ENCODE measurements at regions not wholly inside any gene's neighbourhood (a gene's known extent, or its start where the extent isn't known, plus 50 kb on each side); places are given as distances from the start of the nearest gene placed in this dataset.

DNA sequence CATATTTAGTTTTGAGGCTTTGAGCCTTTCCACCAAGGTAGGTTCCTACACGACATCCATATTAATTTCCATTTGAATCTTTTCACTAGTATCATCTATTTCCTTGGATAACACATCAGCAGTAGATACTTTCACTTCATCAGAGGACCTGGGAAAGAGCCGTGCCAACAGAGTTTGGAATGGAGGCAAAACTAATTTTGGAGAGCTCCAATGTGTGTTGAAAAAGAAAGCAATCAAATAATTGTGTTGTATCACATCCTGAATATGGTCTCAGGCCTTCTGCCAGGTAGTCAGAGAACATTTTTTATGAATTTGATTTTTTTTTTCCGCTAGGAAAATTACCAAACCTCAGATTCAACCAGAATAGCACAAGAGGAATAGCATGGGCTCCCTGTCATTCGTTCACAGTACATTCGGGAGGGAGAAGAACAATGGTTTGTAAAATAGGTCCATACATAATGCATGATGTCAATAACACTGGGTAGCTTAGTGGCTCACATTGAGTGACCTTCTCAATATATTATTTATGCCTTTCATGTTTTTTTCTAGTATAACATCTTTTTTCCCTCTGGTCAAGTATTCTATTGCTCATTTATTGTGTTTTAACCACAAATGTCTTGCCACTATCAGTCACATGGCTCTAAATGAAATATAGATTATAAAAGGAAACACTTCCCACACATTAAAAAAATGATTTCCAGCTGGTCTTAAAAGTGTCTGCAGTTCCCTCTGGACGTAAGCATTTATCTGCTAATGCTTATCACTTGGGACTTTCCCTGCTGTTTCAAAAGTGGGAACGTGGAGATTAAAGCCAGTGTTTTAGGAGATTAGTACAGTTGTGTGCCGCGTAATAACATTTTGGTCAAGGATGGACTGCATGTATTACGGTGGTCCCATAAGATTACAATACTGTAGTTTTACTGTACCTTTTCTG is 68.6 kb upstream of the RAPH1 start:
- H3K9me3 ChIP-seq (ENCODE audit: control insufficient read depth in 3 of 3, low read length in 3 of 3) = no peaks in the 10 kb centered on the region
- H3K27ac ChIP-seq (ENCODE audit: low read depth, low read length) = no peak overlapping the region
- H3K4me3 ChIP-seq (ENCODE audit: low read length in 3 of 3) = no peak overlapping the region
- H3K27me3 ChIP-seq (ENCODE audit: control insufficient read depth in 3 of 3, insufficient read depth in 3 of 3, low read length in 3 of 3) = no peaks in the 10 kb centered on the region
- no peaks in the 10 kb centered on the region for H3K36me3 ChIP-seq (ENCODE audit: control insufficient read depth in 3 of 3, insufficient read depth in 3 of 3, low read length in 3 of 3)
- peaks cover 0 to 5% (median 0%) of the 10 kb centered on the region in 3 donors for H3K4me1 ChIP-seq (ENCODE audit: control insufficient read depth in 3 of 3, insufficient read depth in 3 of 3, low read length in 3 of 3)
- H3K9ac ChIP-seq (ENCODE audit: low read depth in 1 of 3, low read length in 3 of 3) = no peak overlapping the region

DNA sequence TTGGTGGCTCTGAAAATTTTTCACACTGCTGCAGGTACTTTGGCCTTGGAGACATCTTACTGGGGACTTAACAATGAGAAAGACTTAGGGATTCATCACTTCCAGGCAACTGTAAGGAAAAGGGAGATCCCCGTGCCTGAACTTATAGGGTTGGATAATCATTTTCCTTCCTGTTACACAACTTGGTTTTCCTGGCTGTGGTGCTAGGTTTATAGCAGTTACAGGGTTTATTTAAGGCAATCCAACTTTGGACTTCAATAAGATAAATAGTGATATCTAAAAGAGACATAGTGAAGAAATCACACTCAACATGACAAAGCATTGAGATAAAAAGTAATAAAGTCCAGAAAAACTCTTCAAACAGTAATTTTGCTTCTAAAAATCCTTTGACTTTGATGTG is 70.2 kb upstream of the RAPH1 start:
- no peaks in the 10 kb centered on the region for H3K27me3 ChIP-seq (ENCODE audit: control insufficient read depth in 3 of 3, insufficient read depth in 3 of 3, low read length in 3 of 3)
- H3K9me3 ChIP-seq (ENCODE audit: control insufficient read depth in 3 of 3, low read length in 3 of 3) = no peaks in the 10 kb centered on the region
- no peak overlapping the region for H3K9ac ChIP-seq (ENCODE audit: low read depth in 1 of 3, low read length in 3 of 3)
- H3K4me1 ChIP-seq (ENCODE audit: control insufficient read depth in 3 of 3, insufficient read depth in 3 of 3, low read length in 3 of 3) = peaks cover 0 to 5% (median 0%) of the 10 kb centered on the region in 3 donors
- H3K4me3 ChIP-seq (ENCODE audit: low read length in 3 of 3) = no peak overlapping the region
- H3K36me3 ChIP-seq (ENCODE audit: control insufficient read depth in 3 of 3, insufficient read depth in 3 of 3, low read length in 3 of 3) = no peaks in the 10 kb centered on the region
- H3K27ac ChIP-seq (ENCODE audit: low read depth, low read length) = no peak overlapping the region

DNA sequence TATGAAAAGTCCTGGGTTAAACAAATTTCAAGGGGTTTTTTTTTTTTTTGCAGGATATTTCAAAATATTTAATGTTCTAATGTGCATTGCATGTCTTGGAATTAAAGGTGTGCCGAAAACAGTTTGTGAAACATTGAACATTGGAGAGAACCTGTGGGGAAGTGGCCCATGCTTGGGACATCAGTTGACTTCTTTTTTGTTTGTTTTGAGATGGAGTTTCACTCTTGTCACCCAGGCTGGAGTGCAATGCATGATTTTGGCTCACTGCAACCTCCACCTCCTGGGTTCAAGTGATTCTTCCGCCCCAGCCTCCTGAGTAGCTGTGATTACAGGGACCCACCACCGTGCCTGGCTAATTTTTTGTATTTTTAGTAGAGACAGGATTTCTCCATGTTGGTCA is 71.0 kb upstream of the RAPH1 start:
- Histone ChIP-seq H3K36me3 (ENCODE audit: control insufficient read depth in 3 of 3, insufficient read depth in 3 of 3, low read length in 3 of 3) (no peaks in the 10 kb centered on the region), H3K4me1 (ENCODE audit: control insufficient read depth in 3 of 3, insufficient read depth in 3 of 3, low read length in 3 of 3) (peaks cover 0 to 5% (median 0%) of the 10 kb centered on the region in 3 donors)

DNA sequence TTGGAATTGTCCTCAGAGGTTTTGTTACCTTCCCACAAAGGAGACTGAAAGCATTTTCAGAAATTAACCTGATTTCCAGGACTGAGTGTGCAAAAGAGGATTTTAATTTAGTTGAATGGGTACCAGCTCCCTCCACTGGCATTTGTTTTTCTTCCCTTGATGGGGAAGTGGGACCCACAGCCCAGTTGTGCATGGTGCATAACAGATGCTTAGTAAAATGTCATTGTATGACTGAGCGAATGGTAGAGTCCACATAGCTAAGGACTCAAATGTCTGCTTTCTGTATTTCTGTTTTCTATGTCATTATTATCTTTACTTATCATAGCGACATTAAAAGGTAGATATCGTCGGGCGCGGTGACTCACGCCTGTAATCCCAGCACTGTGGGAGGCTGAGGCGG is 75.5 kb upstream of the RAPH1 start:
- H3K9ac ChIP-seq (ENCODE audit: low read depth in 1 of 3, low read length in 3 of 3) = no peak overlapping the region
- no peak overlapping the region for H3K27ac ChIP-seq (ENCODE audit: low read depth, low read length)
- H3K9me3 ChIP-seq (ENCODE audit: control insufficient read depth in 3 of 3, low read length in 3 of 3) = no peaks in the 10 kb centered on the region
- H3K4me3 ChIP-seq (ENCODE audit: low read length in 3 of 3) = no peak overlapping the region
- no peaks in the 10 kb centered on the region for H3K4me1 ChIP-seq (ENCODE audit: control insufficient read depth in 3 of 3, insufficient read depth in 3 of 3, low read length in 3 of 3)
- no peaks in the 10 kb centered on the region for H3K27me3 ChIP-seq (ENCODE audit: control insufficient read depth in 3 of 3, insufficient read depth in 3 of 3, low read length in 3 of 3)
- no peaks in the 10 kb centered on the region for H3K36me3 ChIP-seq (ENCODE audit: control insufficient read depth in 3 of 3, insufficient read depth in 3 of 3, low read length in 3 of 3)

More for the DNA sequence above, 71.0 kb upstream of the RAPH1 start:
- H3K27me3 ChIP-seq (ENCODE audit: control insufficient read depth in 3 of 3, insufficient read depth in 3 of 3, low read length in 3 of 3) = no peaks in the 10 kb centered on the region
- H3K27ac ChIP-seq (ENCODE audit: low read depth, low read length) = no peak overlapping the region
- H3K4me3 ChIP-seq (ENCODE audit: low read length in 3 of 3) = no peak overlapping the region
- H3K9me3 ChIP-seq (ENCODE audit: control insufficient read depth in 3 of 3, low read length in 3 of 3) = no peaks in the 10 kb centered on the region
- no peak overlapping the region for H3K9ac ChIP-seq (ENCODE audit: low read depth in 1 of 3, low read length in 3 of 3)

DNA sequence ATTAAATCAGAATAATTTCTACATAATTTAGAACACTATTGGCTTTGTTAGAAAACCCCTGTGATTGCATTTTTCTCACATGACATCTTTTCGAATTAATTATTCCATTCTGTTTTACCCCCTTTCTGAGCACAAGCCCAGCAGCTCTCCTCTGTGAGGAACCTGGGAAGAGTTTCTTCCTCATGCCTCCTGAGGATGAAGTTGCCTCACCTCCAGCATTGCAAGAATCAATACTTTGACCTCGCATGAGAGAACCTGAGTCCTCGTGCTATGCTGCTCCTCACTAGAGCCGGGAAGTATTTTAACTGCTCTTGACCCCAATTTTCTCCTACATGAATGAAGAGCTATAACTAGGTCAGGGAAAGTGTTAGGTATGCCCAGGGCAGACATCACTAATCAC is 77.1 kb upstream of the RAPH1 start:
- no peak overlapping the region for H3K9ac ChIP-seq (ENCODE audit: low read depth in 1 of 3, low read length in 3 of 3)
- H3K4me1 ChIP-seq (ENCODE audit: control insufficient read depth in 3 of 3, insufficient read depth in 3 of 3, low read length in 3 of 3) = no peaks in the 10 kb centered on the region
- no peaks in the 10 kb centered on the region for H3K9me3 ChIP-seq (ENCODE audit: control insufficient read depth in 3 of 3, low read length in 3 of 3)
- H3K27ac ChIP-seq (ENCODE audit: low read depth, low read length) = no peak overlapping the region
- H3K36me3 ChIP-seq (ENCODE audit: control insufficient read depth in 3 of 3, insufficient read depth in 3 of 3, low read length in 3 of 3) = no peaks in the 10 kb centered on the region
- no peak overlapping the region for H3K4me3 ChIP-seq (ENCODE audit: low read length in 3 of 3)
- no peaks in the 10 kb centered on the region for H3K27me3 ChIP-seq (ENCODE audit: control insufficient read depth in 3 of 3, insufficient read depth in 3 of 3, low read length in 3 of 3)

DNA sequence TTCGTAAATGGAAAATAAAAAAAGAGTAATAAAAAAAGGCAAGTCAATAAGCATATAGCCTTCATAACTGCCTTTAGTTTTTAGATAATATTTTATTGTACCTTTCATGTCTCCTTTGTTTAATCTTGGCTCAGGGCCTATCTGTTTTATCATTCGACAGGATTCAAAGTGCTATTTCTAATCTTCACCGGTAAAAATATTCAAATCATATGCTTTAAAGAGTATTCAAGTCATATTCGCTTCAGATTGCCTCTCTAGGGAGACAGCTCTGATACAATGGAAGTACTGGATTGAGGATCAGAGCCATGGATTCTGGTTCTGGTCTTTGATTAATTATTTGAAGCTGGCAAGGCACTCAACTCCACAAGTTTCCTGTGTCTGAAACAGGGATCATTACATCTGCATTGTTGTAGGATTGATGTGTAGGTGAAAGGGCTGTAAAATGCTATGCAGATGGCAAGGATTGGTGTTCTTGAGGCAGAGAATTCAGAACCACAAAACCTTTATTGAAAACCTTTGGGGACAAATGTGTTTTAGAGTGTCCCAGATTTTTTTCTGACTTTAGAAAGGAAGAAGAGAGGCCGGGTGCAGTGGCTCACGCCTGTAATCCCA is 84.3 kb upstream of the RAPH1 start:
- H3K36me3 ChIP-seq (ENCODE audit: control insufficient read depth in 3 of 3, insufficient read depth in 3 of 3, low read length in 3 of 3) = no peaks in the 10 kb centered on the region

DNA sequence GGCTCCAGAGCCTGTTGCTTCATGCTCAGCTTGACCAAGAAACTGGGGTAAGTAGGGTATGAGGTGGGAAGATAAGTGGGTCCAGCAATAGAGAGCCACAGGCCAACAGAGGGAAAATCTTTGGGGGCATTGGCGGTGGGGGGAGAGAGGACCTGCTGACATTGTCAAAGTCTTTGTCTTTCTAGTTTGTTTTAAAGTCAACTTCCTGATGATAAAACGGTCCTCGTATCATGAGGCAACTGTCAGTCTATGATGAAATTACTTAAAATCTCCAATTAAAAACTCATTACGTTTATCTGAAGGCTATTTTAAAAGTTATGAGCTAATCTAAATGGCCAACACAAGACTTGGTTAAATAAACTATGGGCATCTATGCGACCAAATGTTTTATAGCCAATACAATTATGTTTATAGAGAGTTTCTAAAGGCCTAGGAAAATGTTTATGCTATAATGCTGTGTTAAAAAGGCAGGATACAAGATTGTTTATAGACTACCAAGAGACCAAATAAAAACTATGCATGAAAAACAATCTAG is 84.4 kb upstream of the CD28 start:
- no peak overlapping the region for H3K9ac ChIP-seq (ENCODE audit: low read depth in 1 of 3, low read length in 3 of 3)
- H3K27ac ChIP-seq (ENCODE audit: low read depth, low read length) = no peak overlapping the region
- peaks cover 0 to 2% (median 0%) of the 10 kb centered on the region in 3 donors for H3K4me1 ChIP-seq (ENCODE audit: control insufficient read depth in 3 of 3, insufficient read depth in 3 of 3, low read length in 3 of 3)
- H3K4me3 ChIP-seq (ENCODE audit: low read length in 3 of 3) = no peak overlapping the region
- no peaks in the 10 kb centered on the region for H3K36me3 ChIP-seq (ENCODE audit: control insufficient read depth in 3 of 3, insufficient read depth in 3 of 3, low read length in 3 of 3)
- no peaks in the 10 kb centered on the region for H3K27me3 ChIP-seq (ENCODE audit: control insufficient read depth in 3 of 3, insufficient read depth in 3 of 3, low read length in 3 of 3)
- H3K9me3 ChIP-seq (ENCODE audit: control insufficient read depth in 3 of 3, low read length in 3 of 3) = no peaks in the 10 kb centered on the region

More for the DNA sequence above, 84.3 kb upstream of the RAPH1 start:
- Histone ChIP-seq H3K9ac (ENCODE audit: low read depth in 1 of 3, low read length in 3 of 3) (no peak overlapping the region), H3K27me3 (ENCODE audit: control insufficient read depth in 3 of 3, insufficient read depth in 3 of 3, low read length in 3 of 3) (no peaks in the 10 kb centered on the region), H3K4me1 (ENCODE audit: control insufficient read depth in 3 of 3, insufficient read depth in 3 of 3, low read length in 3 of 3) (no peaks in the 10 kb centered on the region), H3K9me3 (ENCODE audit: control insufficient read depth in 3 of 3, low read length in 3 of 3) (no peaks in the 10 kb centered on the region), H3K27ac (ENCODE audit: low read depth, low read length) (no peak overlapping the region), H3K4me3 (ENCODE audit: low read length in 3 of 3) (no peak overlapping the region)

DNA sequence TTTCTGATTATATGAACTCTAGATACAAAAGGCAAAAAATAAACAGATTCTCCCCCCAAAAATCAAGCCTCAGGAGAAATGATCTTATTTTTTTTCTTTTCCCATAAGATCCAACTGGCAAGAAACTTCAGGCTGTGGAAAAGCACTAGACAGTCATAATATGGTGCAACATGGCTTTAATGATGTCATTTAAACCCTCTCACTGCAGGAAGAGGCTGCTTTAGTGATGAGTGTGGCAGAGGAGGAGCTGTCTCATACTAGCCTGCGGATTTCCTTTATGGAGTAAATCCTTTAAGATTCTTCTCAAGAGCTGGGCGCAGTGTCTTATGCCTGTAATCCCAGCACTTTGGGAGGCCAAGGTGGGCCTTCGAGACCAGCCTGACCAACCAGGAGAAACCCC is 83.3 kb upstream of the CD28 start:
- no peaks in the 10 kb centered on the region for H3K9me3 ChIP-seq (ENCODE audit: control insufficient read depth in 3 of 3, low read length in 3 of 3)
- H3K27me3 ChIP-seq (ENCODE audit: control insufficient read depth in 3 of 3, insufficient read depth in 3 of 3, low read length in 3 of 3) = no peaks in the 10 kb centered on the region
- no peak overlapping the region for H3K4me3 ChIP-seq (ENCODE audit: low read length in 3 of 3)
- peaks cover 0 to 2% (median 0%) of the 10 kb centered on the region in 3 donors for H3K4me1 ChIP-seq (ENCODE audit: control insufficient read depth in 3 of 3, insufficient read depth in 3 of 3, low read length in 3 of 3)
- H3K9ac ChIP-seq (ENCODE audit: low read depth in 1 of 3, low read length in 3 of 3) = no peak overlapping the region
- H3K36me3 ChIP-seq (ENCODE audit: control insufficient read depth in 3 of 3, insufficient read depth in 3 of 3, low read length in 3 of 3) = no peaks in the 10 kb centered on the region
- no peak overlapping the region for H3K27ac ChIP-seq (ENCODE audit: low read depth, low read length)

DNA sequence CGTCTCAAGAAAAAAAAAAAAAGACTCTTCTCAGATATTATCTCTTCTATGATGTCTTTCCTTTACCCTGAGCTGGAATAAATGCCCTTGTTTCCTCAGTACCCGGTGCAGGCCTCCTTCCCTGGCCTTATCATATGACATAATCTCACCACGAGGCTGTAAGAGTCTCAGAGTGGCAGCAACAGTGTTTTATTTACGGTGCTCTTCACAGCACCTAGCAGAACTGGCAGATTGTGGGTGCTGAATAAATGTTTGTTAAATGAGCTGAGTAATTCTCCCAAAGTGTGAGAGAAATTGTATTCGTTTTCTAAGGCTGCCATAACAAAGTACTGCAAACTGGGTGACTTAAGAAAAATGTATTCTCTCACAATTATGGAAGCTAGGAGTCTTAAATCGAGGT is 82.8 kb upstream of the CD28 start:
- H3K27ac ChIP-seq (ENCODE audit: low read depth, low read length) = no peak overlapping the region
- H3K4me1 ChIP-seq (ENCODE audit: control insufficient read depth in 3 of 3, insufficient read depth in 3 of 3, low read length in 3 of 3) = peaks cover 0 to 2% (median 0%) of the 10 kb centered on the region in 3 donors
- no peak overlapping the region for H3K4me3 ChIP-seq (ENCODE audit: low read length in 3 of 3)
- H3K9ac ChIP-seq (ENCODE audit: low read depth in 1 of 3, low read length in 3 of 3) = no peak overlapping the region
- no peaks in the 10 kb centered on the region for H3K36me3 ChIP-seq (ENCODE audit: control insufficient read depth in 3 of 3, insufficient read depth in 3 of 3, low read length in 3 of 3)
- H3K27me3 ChIP-seq (ENCODE audit: control insufficient read depth in 3 of 3, insufficient read depth in 3 of 3, low read length in 3 of 3) = no peaks in the 10 kb centered on the region
- no peaks in the 10 kb centered on the region for H3K9me3 ChIP-seq (ENCODE audit: control insufficient read depth in 3 of 3, low read length in 3 of 3)

DNA sequence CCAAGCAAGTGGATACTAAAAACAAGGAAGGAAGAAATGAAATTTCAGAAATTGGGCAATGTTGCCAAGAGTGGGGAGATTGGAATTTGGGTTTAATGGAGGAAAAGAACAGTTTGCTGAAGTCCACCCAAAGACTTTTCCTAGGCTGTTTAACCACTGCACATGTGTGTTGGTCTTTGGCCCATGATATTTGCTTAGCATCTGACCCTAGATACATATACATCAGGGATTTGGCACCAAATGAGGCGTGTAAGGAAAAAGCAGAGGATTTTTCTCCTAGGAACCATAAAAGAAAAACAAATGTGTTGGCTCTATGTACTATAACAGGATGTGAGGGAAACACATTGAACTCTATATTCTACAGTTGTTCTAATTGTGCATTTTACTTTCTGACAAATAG is 80.7 kb upstream of the CD28 start:
- H3K4me3 ChIP-seq (ENCODE audit: low read length in 3 of 3) = no peak overlapping the region
- H3K27ac ChIP-seq (ENCODE audit: low read depth, low read length) = no peak overlapping the region
- no peak overlapping the region for H3K9ac ChIP-seq (ENCODE audit: low read depth in 1 of 3, low read length in 3 of 3)
- no peaks in the 10 kb centered on the region for H3K36me3 ChIP-seq (ENCODE audit: control insufficient read depth in 3 of 3, insufficient read depth in 3 of 3, low read length in 3 of 3)
- no peaks in the 10 kb centered on the region for H3K9me3 ChIP-seq (ENCODE audit: control insufficient read depth in 3 of 3, low read length in 3 of 3)
- no peaks in the 10 kb centered on the region for H3K27me3 ChIP-seq (ENCODE audit: control insufficient read depth in 3 of 3, insufficient read depth in 3 of 3, low read length in 3 of 3)
- H3K4me1 ChIP-seq (ENCODE audit: control insufficient read depth in 3 of 3, insufficient read depth in 3 of 3, low read length in 3 of 3) = peaks cover 0 to 2% (median 0%) of the 10 kb centered on the region in 3 donors
